Inferior parietal cortex (tissue), 1 donor: ENCODE measurements at regions not wholly inside any gene's neighbourhood (a gene's known extent, or its start where the extent isn't known, plus 50 kb on each side); places are given as distances from the start of the nearest gene placed in this dataset.

ENCODE experiments used
- DNase-seq: peaks from one replicate; pipeline ENCODE4 v3.0.0-alpha.2; 2016; ENCODE audit errors: extremely low spot score

- DNase-seq = no peak
Observed at GRCh38 chr3:153652076-153652475, 469.1 kb upstream of the ARHGEF26 start.

GRCh38 chr3:153657046-153657445 lies 464.1 kb upstream of the ARHGEF26 start:
- DNase-seq = no peak

GRCh38 chr3:153657461-153657860 lies 463.7 kb upstream of the ARHGEF26 start:
- DNase-seq = no peak

- DNase-seq = no peak
Observed at GRCh38 chr3:153658136-153658535, 463.1 kb upstream of the ARHGEF26 start.

GRCh38 chr3:153666991-153667740 lies 454.0 kb upstream of the ARHGEF26 start:
- no peak for DNase-seq

GRCh38 chr3:153669527-153669926 lies 451.7 kb upstream of the ARHGEF26 start:
- no peak for DNase-seq

GRCh38 chr3:153670577-153670976 lies 450.6 kb upstream of the ARHGEF26 start:
- no peak for DNase-seq

GRCh38 chr3:153673853-153674252 lies 447.3 kb upstream of the ARHGEF26 start:
- DNase-seq = no peak

GRCh38 chr3:153679714-153680113 lies 441.5 kb upstream of the ARHGEF26 start:
- DNase-seq = no peak

GRCh38 chr3:153680526-153680925 lies 440.7 kb upstream of the ARHGEF26 start:
- DNase-seq = no peak

- DNase-seq = no peak
Observed at GRCh38 chr3:153681057-153681456, 440.1 kb upstream of the ARHGEF26 start.

GRCh38 chr3:153688301-153689120 lies 432.7 kb upstream of the ARHGEF26 start:
- DNase-seq = no peak

GRCh38 chr3:153693207-153693606 lies 428.0 kb upstream of the ARHGEF26 start:
- no peak for DNase-seq

GRCh38 chr3:153702106-153702505 lies 419.1 kb upstream of the ARHGEF26 start:
- DNase-seq = no peak

- no peak for DNase-seq
Observed at GRCh38 chr3:153704115-153704514, 417.1 kb upstream of the ARHGEF26 start.

- DNase-seq = no peak
Observed at GRCh38 chr3:153706706-153707105, 414.5 kb upstream of the ARHGEF26 start.

- no peak for DNase-seq
Observed at GRCh38 chr3:153714016-153714415, 407.2 kb upstream of the ARHGEF26 start.

- no peak for DNase-seq
Observed at GRCh38 chr3:153714588-153715290, 406.5 kb upstream of the ARHGEF26 start.

GRCh38 chr3:153722157-153722556 lies 399.0 kb upstream of the ARHGEF26 start:
- DNase-seq = no peak

- DNase-seq = no peak
Observed at GRCh38 chr3:153731071-153731470, 390.1 kb upstream of the ARHGEF26 start.

- no peak for DNase-seq
Observed at GRCh38 chr3:153734777-153735551, 386.2 kb upstream of the ARHGEF26 start.

GRCh38 chr3:153740109-153740508 lies 381.1 kb upstream of the ARHGEF26 start:
- no peak for DNase-seq
